ENCODE measurements at regions not wholly inside any gene's neighbourhood (a gene's known extent, or its start where the extent isn't known, plus 50 kb on each side); places are given as distances from the start of the nearest gene placed in this dataset.

- TF ChIP-seq CTCF (IDR thresholded peaks at IDR 0.05; ENCODE audit: poor library complexity, severe bottlenecking) (no peak), EP300 (conservative IDR thresholded peaks at IDR 0.05; ENCODE audit: poor library complexity, severe bottlenecking) (no peak)
Observed at GRCh38 chr7:118085000-118085399, 99.0 kb upstream of the LSM8 start.

Data from neural cell (in vitro differentiated cells).